Testis (tissue), 2 donors: ENCODE measurements at regions not wholly inside any gene's neighbourhood (a gene's known extent, or its start where the extent isn't known, plus 50 kb on each side); places are given as distances from the start of the nearest gene placed in this dataset.
"Not testable (repeated sequence)": the region's sequence is repeated elsewhere in the genome, so short reads cannot be mapped to it uniquely, and the experiment has no call there.

Experiments
- DNase-seq: peaks from one replicate; pipeline ENCODE4 v3.0.0-alpha.2; 2019
- H3K27ac ChIP-seq, 2 donors: fragments of 200-600 bp; sonication (generic); one replicate each; pipeline ENCODE4 v1.5.1; 2019
- H3K27me3 ChIP-seq: fragments of 200-600 bp; sonication (generic); one replicate; pipeline ENCODE4 v1.5.1; 2019
- H3K36me3 ChIP-seq: fragments of 200-600 bp; sonication (generic); one replicate; pipeline ENCODE4 v1.5.1; 2017; ENCODE audit warnings: low read depth; ENCODE audit errors: missing control alignments
- H3K4me1 ChIP-seq: fragments of 200-600 bp; sonication (generic); one replicate; pipeline ENCODE4 v1.5.1; 2019
- H3K4me3 ChIP-seq, 2 donors: fragments of 200-600 bp; sonication (generic); one replicate each; pipeline ENCODE4 v1.5.1; 2017 to 2019
- H3K9me3 ChIP-seq: fragments of 200-600 bp; sonication (generic); one replicate; pipeline ENCODE4 v1.5.1; 2017
- POLR2A ChIP-seq: fragments of 450-650 bp; IDR thresholded peaks from one replicate; pipeline ENCODE4 v1.6.1; 2017; ENCODE audit warnings: antibody characterized with exemption, mild to moderate bottlenecking, moderate library complexity
- WGBS, 2 donors: methylation state at CpG; one replicate each; pipeline ENCODE4 v1.1.5; 2018; 5-methylcytosine and 5-hydroxymethylcytosine counted together
- intact Hi-C: fragments of 100-400 bp; cut with DNase I; formaldehyde crosslinking; loops from one replicate; pipeline ENCODE4 v1.15.1; 2023; ENCODE audit warnings: low total_unique reads
- TF ChIP-seq, protein P1 (sequence below), 3 experiments: fragments of 450-650 bp in 2 of 3; fragments of 200-600 bp in 1 of 3; sonication (generic) in 1 of 3; IDR thresholded peaks; one replicate each; pipeline ENCODE4 v1.5.1; 2016 to 2019; ENCODE audit warnings: antibody characterized with exemption in 3 of 3, mild to moderate bottlenecking in 2 of 3, moderate library complexity in 1 of 3

DNA sequence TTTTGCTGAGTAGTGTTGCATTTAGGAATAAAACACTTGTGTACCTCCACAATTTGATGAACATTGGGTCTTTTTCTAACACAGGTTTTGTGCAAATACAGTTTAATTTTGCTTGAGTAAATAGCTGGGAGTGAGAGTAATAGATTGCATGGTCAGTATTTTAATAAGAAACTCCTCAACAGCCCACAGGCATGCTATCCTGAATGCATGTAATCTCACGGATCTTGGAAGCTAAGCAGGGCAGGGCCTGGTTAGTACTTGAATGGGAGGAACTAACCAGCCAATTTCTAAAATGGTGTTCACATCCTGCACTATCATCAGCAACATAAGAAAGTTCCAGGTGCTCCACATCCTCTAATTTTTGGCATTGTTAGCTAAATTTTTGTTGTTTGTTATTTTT, 685.4 kb upstream of the MBL2 start:
- Histone ChIP-seq H3K4me3 (no peak overlapping the region), H3K4me1 (no peaks in the 10 kb centered on the region), H3K9me3 (no peaks in the 10 kb centered on the region), H3K27me3 (no peaks in the 10 kb centered on the region), H3K27ac (no peak overlapping the region), H3K36me3 (no peaks in the 10 kb centered on the region)
- intact Hi-C loops: no loop called here
- no peak for DNase-seq
- TF ChIP-seq, protein P1, sequence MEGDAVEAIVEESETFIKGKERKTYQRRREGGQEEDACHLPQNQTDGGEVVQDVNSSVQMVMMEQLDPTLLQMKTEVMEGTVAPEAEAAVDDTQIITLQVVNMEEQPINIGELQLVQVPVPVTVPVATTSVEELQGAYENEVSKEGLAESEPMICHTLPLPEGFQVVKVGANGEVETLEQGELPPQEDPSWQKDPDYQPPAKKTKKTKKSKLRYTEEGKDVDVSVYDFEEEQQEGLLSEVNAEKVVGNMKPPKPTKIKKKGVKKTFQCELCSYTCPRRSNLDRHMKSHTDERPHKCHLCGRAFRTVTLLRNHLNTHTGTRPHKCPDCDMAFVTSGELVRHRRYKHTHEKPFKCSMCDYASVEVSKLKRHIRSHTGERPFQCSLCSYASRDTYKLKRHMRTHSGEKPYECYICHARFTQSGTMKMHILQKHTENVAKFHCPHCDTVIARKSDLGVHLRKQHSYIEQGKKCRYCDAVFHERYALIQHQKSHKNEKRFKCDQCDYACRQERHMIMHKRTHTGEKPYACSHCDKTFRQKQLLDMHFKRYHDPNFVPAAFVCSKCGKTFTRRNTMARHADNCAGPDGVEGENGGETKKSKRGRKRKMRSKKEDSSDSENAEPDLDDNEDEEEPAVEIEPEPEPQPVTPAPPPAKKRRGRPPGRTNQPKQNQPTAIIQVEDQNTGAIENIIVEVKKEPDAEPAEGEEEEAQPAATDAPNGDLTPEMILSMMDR (IDR thresholded peaks at IDR 0.05): no peak
- TF ChIP-seq POLR2A: no peak
- 73 to 79% methylated on average over 1 of the region's 1 CpG for WGBS, 2 donors

DNA sequence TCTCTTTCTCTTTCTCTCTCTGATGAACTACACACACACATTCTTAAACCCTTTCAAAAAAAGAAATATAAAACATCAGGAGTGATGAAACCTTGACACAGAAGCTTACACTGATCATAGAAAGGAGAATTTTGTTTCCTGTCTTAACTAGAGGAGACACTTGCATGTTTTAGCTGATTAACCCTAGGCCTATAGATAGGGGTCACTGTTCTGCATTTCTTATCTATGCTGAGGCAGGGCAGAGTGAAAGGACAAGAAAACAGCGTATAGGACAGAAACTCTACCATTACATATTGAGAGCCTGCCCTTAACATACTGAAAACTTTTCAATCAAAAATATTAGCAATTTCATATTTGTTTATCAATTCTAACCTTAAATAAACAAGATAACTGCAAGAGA, 680.6 kb upstream of the MBL2 start:
- no peak overlapping the region for H3K4me3 ChIP-seq
- no peaks in the 10 kb centered on the region for H3K36me3 ChIP-seq
- no peaks in the 10 kb centered on the region for H3K9me3 ChIP-seq
- intact Hi-C loops: no loop called here
- no peak overlapping the region for H3K27ac ChIP-seq
- H3K4me1 ChIP-seq: no peaks in the 10 kb centered on the region
- WGBS, 2 donors: 74 to 81% methylated on average over 1 of the region's 1 CpG
- no peak for TF ChIP-seq POLR2A
- TF ChIP-seq, protein P1 (IDR thresholded peaks at IDR 0.05): no peak
- no peaks in the 10 kb centered on the region for H3K27me3 ChIP-seq
- no peak for DNase-seq

DNA sequence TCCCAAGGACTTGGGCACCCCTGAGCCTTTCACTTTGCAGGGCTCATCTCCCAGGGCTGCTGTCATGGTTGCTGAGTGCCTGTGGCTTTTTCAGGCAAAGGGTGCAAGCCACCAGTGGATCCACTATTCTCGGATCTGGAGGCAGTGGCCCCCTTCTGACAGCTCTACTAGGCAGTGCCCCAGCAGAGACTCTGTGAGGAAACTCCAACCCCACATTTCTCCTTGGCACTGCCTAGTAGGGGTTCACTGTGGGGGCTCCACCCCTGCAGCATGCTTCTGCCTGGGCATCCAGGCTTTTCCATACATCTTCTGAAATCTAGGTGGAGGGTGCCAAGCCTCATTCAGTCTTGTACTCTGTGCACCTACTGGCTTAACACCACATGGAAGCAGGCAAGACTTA, 675.0 kb upstream of the MBL2 start:
- TF ChIP-seq, protein P1 (IDR thresholded peaks at IDR 0.05): no peak
- no peak for TF ChIP-seq POLR2A
- no peak for DNase-seq
- no peak overlapping the region for H3K27ac ChIP-seq
- intact Hi-C loops: no loop called here
- 94% methylated on average over 1 of the region's 1 CpG; no CpG with 5 or more reads in 1 of the 2 donors for WGBS, 2 donors
- no peak overlapping the region for H3K4me3 ChIP-seq
- no peaks in the 10 kb centered on the region for H3K36me3 ChIP-seq
- H3K4me1 ChIP-seq: no peaks in the 10 kb centered on the region
- no peaks in the 10 kb centered on the region for H3K9me3 ChIP-seq
- no peaks in the 10 kb centered on the region for H3K27me3 ChIP-seq

DNA sequence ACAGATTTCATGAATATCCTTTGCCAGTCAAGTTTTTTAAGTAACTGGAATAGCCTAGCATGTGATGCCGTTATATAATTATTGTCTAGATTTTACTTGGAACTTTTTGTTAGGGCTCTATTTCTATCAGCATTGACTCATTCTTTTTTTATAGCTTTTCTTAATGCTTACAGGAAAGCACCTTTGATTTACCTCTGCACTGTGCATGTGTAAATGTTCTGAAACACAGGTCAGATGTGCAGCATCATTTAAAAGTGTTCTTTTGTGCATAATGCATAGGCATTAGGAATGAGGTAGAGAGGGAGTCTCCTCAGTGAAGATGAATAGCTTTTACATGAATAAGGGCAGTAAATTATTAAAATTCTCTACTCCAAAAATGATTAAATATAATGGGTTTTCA, 669.3 kb upstream of the MBL2 start:
- Histone ChIP-seq H3K4me3 (no peak overlapping the region), H3K9me3 (no peaks in the 10 kb centered on the region), H3K27me3 (no peaks in the 10 kb centered on the region), H3K4me1 (no peaks in the 10 kb centered on the region), H3K36me3 (no peaks in the 10 kb centered on the region), H3K27ac (no peak overlapping the region)
- no peak for DNase-seq
- no peak for TF ChIP-seq POLR2A
- TF ChIP-seq, protein P1 (IDR thresholded peaks at IDR 0.05): no peak
- intact Hi-C loops: no loop called here
- WGBS, 2 donors: 93 to 100% methylated on average over 1 of the region's 1 CpG

DNA sequence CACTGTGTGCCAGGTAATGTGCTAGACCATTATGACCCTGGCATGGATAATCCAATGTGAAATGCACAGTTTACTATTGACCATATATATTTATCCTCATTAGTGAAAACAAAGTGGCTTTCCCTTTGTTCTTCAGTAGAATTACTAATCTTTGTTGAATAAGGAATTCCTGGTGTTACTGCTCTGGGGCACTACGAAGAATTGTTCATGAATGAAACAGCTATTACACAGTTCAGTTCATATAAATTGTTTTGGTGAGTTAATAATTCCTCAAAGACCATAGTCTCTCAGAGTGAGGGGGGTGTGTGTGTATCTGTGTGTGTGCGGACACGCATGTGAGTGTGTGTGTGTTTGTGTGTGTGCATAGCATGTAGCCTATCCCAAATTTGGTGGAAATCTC, 668.0 kb upstream of the MBL2 start:
- Histone ChIP-seq H3K4me1 (no peaks in the 10 kb centered on the region), H3K36me3 (no peaks in the 10 kb centered on the region), H3K27me3 (no peaks in the 10 kb centered on the region), H3K27ac (no peak overlapping the region), H3K4me3 (no peak overlapping the region), H3K9me3 (no peaks in the 10 kb centered on the region)
- intact Hi-C loops: no loop called here
- 92 to 94% methylated on average over 3 of the region's 3 CpGs for WGBS, 2 donors
- no peak for DNase-seq
- TF ChIP-seq, protein P1 (IDR thresholded peaks at IDR 0.05): no peak
- no peak for TF ChIP-seq POLR2A

DNA sequence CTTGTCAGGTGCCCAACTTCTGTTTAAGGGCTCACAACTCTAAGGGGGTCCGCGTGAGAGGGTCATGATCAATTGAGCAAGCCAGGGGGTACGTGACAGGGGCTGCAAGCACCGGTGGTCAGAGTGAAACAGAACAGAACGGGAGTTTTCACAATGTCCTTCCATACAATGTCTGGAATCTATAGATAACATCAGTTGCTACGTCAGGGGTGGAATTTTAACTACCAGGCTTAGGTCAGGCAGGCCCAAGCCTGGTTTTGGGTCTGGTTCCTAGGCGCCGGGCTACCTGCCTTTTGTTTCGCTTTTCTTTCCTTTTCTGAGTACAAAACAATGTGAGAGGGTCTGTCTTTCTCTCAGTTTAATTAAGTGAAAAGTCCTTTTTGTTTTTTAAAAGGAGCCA, 666.5 kb upstream of the MBL2 start:
- 47 to 50% methylated on average over 9 of the region's 9 CpGs for WGBS, 2 donors
- H3K36me3 ChIP-seq, intact Hi-C loops, H3K4me1 ChIP-seq, H3K27me3 ChIP-seq, H3K27ac ChIP-seq, H3K9me3 ChIP-seq, DNase-seq, H3K4me3 ChIP-seq: not testable (repeated sequence)
